ENCODE measurements at regions not wholly inside any gene's neighbourhood (a gene's known extent, or its start where the extent isn't known, plus 50 kb on each side); places are given as distances from the start of the nearest gene placed in this dataset.

GRCh38 chr12:128089961-128090360, 177.0 kb upstream of the TMEM132C start:
- TF ChIP-seq POLR2A (IDR thresholded peaks at IDR 0.05; ENCODE audit: low read depth) (no peak), CTCF (IDR thresholded peaks at IDR 0.05) (no peak), POLR2AphosphoS5 (IDR thresholded peaks at IDR 0.05) (no peak)
